Glutamatergic neuron (in vitro differentiated cells): ENCODE measurements at regions not wholly inside any gene's neighbourhood (a gene's known extent, or its start where the extent isn't known, plus 50 kb on each side); places are given as distances from the start of the nearest gene placed in this dataset.

ENCODE experiments used
- DNase-seq: peaks from one replicate; pipeline ENCODE4 v3.0.0; 2022
- H3K27ac Mint-ChIP-seq: one replicate; pipeline ENCODE4 v1.8.0; 2020; ENCODE audit warnings: mild to moderate bottlenecking, mixed read lengths, inconsistent platforms; ENCODE audit not compliant: unreplicated experiment
- H3K27me3 Mint-ChIP-seq: one replicate; pipeline ENCODE4 v1.8.0; 2020; ENCODE audit warnings: mild to moderate bottlenecking, moderate library complexity, mixed read lengths, inconsistent platforms; ENCODE audit not compliant: unreplicated experiment
- H3K36me3 Mint-ChIP-seq: one replicate; pipeline ENCODE4 v1.8.0; 2020; ENCODE audit warnings: mild to moderate bottlenecking, mixed read lengths, inconsistent platforms; ENCODE audit not compliant: unreplicated experiment
- H3K4me1 Mint-ChIP-seq: one replicate; pipeline ENCODE4 v1.8.0; 2020; ENCODE audit warnings: mild to moderate bottlenecking, low read depth, mixed read lengths, inconsistent platforms; ENCODE audit not compliant: unreplicated experiment
- H3K4me3 Mint-ChIP-seq: one replicate; pipeline ENCODE4 v1.8.0; 2020; ENCODE audit warnings: mild to moderate bottlenecking, mixed read lengths, inconsistent platforms; ENCODE audit not compliant: unreplicated experiment
- H3K9me3 Mint-ChIP-seq: one replicate; pipeline ENCODE4 v1.8.0; 2020; ENCODE audit warnings: mild to moderate bottlenecking, moderate library complexity, mixed read lengths, inconsistent platforms; ENCODE audit not compliant: unreplicated experiment
- TF ChIP-seq, protein P1 (sequence below): fragments of 200-600 bp; sonication (generic); IDR thresholded peaks from one replicate; pipeline ENCODE4 v1.5.0; 2021; ENCODE audit not compliant: partially characterized antibody, unreplicated experiment

DNA sequence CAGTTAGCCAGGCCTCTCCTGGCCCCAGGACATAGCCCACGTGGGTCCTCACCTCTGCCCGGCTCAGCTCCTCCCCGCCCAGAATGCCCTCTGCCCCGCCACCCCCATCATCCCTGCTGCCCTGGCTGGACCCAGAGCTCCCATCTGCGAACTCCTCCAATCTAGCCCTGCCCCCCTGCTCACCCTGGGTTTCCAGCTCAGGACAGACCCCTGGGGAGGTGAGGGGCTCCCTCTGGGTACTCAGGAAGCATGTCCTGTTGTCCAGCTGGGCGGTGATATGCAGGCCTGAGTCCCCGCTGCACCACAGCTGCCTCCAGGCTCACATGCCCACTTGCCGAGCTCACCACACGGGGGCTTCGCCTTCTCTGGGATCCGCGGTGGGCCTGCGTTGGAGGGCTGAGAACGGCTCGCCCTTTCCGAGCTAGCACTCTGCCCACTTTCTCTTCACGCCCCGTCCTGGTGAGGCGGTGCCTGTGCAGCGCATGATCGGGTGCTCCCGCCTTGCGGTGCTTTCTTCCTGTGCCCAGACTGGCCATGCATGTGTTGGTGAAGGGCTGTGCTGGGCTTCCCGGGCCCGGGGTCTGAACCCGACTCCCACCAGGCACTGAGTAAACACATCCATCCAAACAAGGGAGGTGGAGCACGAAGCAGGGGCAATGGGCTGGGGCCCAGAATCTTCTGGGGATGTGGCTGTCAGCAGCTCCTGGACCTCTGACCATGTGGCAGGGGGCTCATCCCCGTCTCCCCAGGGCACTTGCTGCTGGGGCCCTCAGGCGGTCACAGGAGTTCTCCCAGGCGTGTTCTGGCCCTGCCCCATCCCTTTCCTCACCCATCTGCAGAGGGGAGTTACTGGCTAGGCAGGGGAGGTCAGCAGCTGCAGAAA, 74.3 kb downstream of the RGS12 start:
- no peak for DNase-seq
- TF ChIP-seq, protein P1, sequence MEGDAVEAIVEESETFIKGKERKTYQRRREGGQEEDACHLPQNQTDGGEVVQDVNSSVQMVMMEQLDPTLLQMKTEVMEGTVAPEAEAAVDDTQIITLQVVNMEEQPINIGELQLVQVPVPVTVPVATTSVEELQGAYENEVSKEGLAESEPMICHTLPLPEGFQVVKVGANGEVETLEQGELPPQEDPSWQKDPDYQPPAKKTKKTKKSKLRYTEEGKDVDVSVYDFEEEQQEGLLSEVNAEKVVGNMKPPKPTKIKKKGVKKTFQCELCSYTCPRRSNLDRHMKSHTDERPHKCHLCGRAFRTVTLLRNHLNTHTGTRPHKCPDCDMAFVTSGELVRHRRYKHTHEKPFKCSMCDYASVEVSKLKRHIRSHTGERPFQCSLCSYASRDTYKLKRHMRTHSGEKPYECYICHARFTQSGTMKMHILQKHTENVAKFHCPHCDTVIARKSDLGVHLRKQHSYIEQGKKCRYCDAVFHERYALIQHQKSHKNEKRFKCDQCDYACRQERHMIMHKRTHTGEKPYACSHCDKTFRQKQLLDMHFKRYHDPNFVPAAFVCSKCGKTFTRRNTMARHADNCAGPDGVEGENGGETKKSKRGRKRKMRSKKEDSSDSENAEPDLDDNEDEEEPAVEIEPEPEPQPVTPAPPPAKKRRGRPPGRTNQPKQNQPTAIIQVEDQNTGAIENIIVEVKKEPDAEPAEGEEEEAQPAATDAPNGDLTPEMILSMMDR, result no peak
- Mint-ChIP-seq H3K27ac (no peak overlapping the region), H3K4me1 (peaks cover 56% of the 10 kb centered on the region), H3K27me3 (peaks cover 14% of the 10 kb centered on the region), H3K36me3 (no peaks in the 10 kb centered on the region), H3K9me3 (peaks cover 7% of the 10 kb centered on the region), H3K4me3 (no peak overlapping the region)

DNA sequence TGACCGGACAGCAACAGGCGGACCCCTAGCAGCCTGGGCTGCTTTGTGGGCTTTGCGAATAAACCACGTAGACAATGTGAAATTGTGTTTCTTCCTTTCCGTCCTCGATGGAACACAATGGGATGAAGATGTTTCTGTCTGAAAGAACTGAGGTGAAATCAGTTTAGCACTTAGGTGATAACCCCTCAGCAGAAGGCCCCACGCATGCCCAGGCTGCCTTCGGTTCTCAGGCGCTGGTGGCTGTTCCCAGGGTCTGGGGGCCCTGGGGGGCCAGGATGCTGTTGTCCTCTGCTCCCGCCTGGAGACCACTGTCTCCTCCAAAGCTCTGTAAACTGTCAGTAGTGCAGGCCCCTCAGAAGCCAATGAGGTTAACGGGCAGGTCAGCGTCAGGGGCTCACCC, 73.9 kb upstream of the HGFAC start:
- H3K36me3 Mint-ChIP-seq, result no peaks in the 10 kb centered on the region
- H3K9me3 Mint-ChIP-seq, result peaks cover 5% of the 10 kb centered on the region
- TF ChIP-seq, protein P1, result no peak
- peaks cover 10% of the 10 kb centered on the region for H3K27me3 Mint-ChIP-seq
- no peak overlapping the region for H3K4me3 Mint-ChIP-seq
- no peak for DNase-seq
- no peak overlapping the region for H3K27ac Mint-ChIP-seq
- peaks cover 53% of the 10 kb centered on the region for H3K4me1 Mint-ChIP-seq

DNA sequence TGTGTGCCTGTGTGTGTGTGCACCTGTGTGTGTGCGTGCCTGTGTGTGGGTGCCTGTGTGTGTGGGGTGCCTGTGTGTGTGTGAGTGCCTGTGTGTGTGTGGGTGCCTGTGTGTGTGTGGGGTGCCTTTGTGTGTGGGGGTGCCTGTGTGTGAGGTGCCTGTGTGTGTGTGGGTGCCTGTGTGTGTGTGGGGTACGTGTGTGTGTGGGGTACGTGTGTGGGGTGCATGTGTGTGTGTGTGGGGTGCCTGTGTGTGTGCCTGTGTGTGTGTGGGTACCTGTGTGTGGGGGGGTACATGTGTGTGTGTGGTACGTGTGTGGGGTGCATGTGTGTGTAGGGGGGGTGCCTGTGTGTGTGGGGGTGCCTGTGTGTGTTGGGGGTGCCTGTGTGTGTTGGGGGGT, 73.4 kb upstream of the HGFAC start:
- Mint-ChIP-seq H3K27ac (no peak overlapping the region), H3K4me3 (no peak overlapping the region), H3K4me1 (peaks cover 51% of the 10 kb centered on the region), H3K27me3 (peaks cover 11% of the 10 kb centered on the region), H3K36me3 (no peaks in the 10 kb centered on the region), H3K9me3 (peaks cover 4% of the 10 kb centered on the region)
- TF ChIP-seq, protein P1, result no peak
- no peak for DNase-seq

DNA sequence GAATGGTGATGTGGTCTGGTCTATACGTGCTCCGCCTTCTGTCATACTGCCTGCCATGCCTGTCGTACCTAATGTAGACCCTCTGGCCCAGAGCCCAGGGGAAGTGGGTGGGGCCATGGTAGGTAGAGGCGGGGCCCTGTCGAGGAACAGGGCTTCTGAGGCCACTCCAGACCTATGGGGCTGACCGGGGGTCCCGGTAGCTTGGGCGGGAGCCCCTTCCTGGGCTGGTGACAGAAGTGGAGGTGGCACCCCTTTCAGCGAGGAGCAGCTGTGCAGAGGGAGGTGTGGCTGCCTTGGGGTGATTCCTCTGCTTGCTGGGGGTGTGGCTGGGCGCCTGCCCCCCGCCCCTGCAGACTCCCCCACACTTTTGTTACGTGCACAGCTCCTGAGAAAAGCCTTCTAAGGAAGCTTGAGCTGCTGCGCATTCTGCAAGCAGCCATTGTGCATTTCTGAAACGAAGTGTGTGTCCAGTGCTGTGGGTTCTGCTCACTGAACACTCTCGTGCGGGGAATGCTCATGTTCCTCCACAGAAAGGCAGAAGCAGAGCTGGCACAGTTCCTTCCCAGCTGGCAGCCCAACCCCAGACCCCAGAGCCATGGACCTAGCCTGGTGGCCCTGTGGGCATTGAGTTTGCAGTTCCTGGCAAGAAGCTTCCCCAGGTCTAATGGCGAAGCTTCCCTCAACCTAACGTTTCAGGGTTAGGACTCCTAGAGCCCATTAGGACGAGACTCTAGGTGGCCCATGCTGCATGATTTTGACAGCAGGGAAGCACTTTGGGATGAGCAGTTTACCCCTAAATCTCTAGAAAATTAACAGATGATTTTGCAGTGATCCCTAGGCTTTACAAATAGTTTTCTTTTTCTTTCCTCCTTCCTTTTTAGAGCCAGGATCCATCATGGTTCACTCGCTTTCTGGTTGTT, 72.7 kb upstream of the HGFAC start:
- Mint-ChIP-seq H3K4me3 (no peak overlapping the region), H3K27me3 (peaks cover 11% of the 10 kb centered on the region), H3K4me1 (peaks cover 52% of the 10 kb centered on the region), H3K27ac (no peak overlapping the region), H3K9me3 (peaks cover 4% of the 10 kb centered on the region), H3K36me3 (no peaks in the 10 kb centered on the region)
- no peak for DNase-seq
- TF ChIP-seq, protein P1, result no peak
